Testis (tissue), 2 donors: ENCODE measurements at regions not wholly inside any gene's neighbourhood (a gene's known extent, or its start where the extent isn't known, plus 50 kb on each side); places are given as distances from the start of the nearest gene placed in this dataset.

Source experiments
- CTCF ChIP-seq, 3 experiments: fragments of 450-650 bp in 2 of 3; fragments of 200-600 bp in 1 of 3; sonication (generic) in 1 of 3; IDR thresholded peaks; one replicate each; pipeline ENCODE4 v1.5.1; 2016 to 2019; ENCODE audit warnings: antibody characterized with exemption in 3 of 3, mild to moderate bottlenecking in 2 of 3, moderate library complexity in 1 of 3
- POLR2A ChIP-seq: fragments of 450-650 bp; IDR thresholded peaks from one replicate; pipeline ENCODE4 v1.6.1; 2017; ENCODE audit warnings: antibody characterized with exemption, mild to moderate bottlenecking, moderate library complexity

GRCh38 chr5:159422910-159423309 lies 92.6 kb upstream of the IL12B start:
- TF ChIP-seq CTCF (IDR thresholded peaks at IDR 0.05) (no peak), POLR2A (no peak)
